ENCODE measurements at regions not wholly inside any gene's neighbourhood (a gene's known extent, or its start where the extent isn't known, plus 50 kb on each side); places are given as distances from the start of the nearest gene placed in this dataset.
"Not testable (repeated sequence)": the region's sequence is repeated elsewhere in the genome, so short reads cannot be mapped to it uniquely, and the experiment has no call there.

DNA sequence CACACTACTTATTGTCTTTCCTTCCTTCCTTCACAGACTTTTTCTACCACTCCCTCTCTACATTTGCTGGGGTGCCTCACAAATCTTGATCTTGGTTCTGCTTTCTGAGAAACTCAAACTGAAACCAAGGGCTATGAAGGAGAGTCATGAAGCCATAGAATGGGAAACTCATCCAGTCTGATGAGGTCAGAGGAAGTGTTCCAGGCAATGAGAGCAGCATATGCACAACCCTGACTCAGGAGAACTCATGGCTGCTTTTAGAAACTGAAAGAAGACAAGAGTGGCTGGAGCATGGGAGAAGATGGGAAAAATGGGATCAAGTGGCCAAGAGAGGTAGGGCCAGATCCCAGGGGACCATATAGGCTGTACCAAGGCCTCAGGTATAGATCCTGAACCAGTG, 130.0 kb upstream of the TOX3 start:
- H3K9ac ChIP-seq (ENCODE audit: low read length): no peak overlapping the region
- no peak overlapping the region for H3K4me3 ChIP-seq (ENCODE audit: low read length)
- H3F3A ChIP-seq (ENCODE audit: low read length, unreplicated experiment): no peaks in the 10 kb centered on the region
- H2AFZ ChIP-seq (ENCODE audit: low read length): no peak overlapping the region
- TF ChIP-seq, protein P1, sequence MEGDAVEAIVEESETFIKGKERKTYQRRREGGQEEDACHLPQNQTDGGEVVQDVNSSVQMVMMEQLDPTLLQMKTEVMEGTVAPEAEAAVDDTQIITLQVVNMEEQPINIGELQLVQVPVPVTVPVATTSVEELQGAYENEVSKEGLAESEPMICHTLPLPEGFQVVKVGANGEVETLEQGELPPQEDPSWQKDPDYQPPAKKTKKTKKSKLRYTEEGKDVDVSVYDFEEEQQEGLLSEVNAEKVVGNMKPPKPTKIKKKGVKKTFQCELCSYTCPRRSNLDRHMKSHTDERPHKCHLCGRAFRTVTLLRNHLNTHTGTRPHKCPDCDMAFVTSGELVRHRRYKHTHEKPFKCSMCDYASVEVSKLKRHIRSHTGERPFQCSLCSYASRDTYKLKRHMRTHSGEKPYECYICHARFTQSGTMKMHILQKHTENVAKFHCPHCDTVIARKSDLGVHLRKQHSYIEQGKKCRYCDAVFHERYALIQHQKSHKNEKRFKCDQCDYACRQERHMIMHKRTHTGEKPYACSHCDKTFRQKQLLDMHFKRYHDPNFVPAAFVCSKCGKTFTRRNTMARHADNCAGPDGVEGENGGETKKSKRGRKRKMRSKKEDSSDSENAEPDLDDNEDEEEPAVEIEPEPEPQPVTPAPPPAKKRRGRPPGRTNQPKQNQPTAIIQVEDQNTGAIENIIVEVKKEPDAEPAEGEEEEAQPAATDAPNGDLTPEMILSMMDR (conservative IDR thresholded peaks at IDR 0.05; ENCODE audit: low read depth, low read length): no peak
- TF ChIP-seq EZH2phosphoT487 (IDR thresholded peaks at IDR 0.05; ENCODE audit: borderline replicate concordance, low read length): no peak
- TF ChIP-seq EZH2 (IDR thresholded peaks at IDR 0.05; ENCODE audit: low read length, unreplicated experiment): no peak
- H3K9me3 ChIP-seq (ENCODE audit: low read length): 0 out of 2 replicates have a peak, but pooled peaks cover 3% of the 10 kb centered on the region
- intact Hi-C loops (cut with micrococcal nuclease): no loop called here
- ChIA-PET CTCF (no interaction called here), POLR2A (ENCODE audit: unreplicated experiment) (no interaction called here)
- no peak for ATAC-seq
- H3K4me2 ChIP-seq (ENCODE audit: low read length): no peak overlapping the region
- H3K9me2 ChIP-seq (replicated peaks; ENCODE audit: low read length): no peaks in the 10 kb centered on the region
- BruUV-seq (replicated peaks): no TSS peak
- no peaks in the 10 kb centered on the region for H4K20me1 ChIP-seq (ENCODE audit: low read length)
- no peaks in the 10 kb centered on the region for H3K36me3 ChIP-seq (ENCODE audit: low read depth, low read length)
- H3K4me1 ChIP-seq (ENCODE audit: insufficient read depth, low read length): no peaks in the 10 kb centered on the region
- H3K27me3 ChIP-seq (ENCODE audit: low read length): no peaks in the 10 kb centered on the region
- no peak for DNase-seq
- no peaks in the 10 kb centered on the region for H3K79me2 ChIP-seq (ENCODE audit: low read length)
- no peak overlapping the region for H3K27ac ChIP-seq (ENCODE audit: low read length)

DNA sequence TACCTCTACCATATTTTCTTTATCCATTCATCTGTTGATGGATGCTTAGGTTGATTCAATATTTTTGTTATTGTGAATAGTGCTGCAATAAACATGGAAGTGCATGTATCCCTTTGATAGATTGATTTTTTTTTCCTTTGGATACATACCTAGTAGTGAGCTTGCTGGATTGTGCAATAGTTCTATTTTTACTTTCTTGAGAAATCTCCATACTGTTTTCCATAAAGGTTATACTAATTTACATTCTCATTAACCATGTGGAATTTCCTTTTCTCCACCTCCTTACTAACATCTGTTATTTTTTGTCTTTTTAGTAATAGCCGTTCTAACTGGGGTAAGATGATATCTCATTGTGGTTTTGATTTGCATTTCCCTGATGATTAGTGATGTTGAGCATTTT, 124.6 kb upstream of the TOX3 start:
- no TSS peak for BruUV-seq (replicated peaks)
- Histone ChIP-seq H3K27me3 (ENCODE audit: low read length) (no peaks in the 10 kb centered on the region), H3K36me3 (ENCODE audit: low read depth, low read length) (no peaks in the 10 kb centered on the region), H3K9ac (ENCODE audit: low read length) (no peak overlapping the region), H3F3A (ENCODE audit: low read length, unreplicated experiment) (no peaks in the 10 kb centered on the region), H3K9me2 (replicated peaks; ENCODE audit: low read length) (no peaks in the 10 kb centered on the region), H3K4me1 (ENCODE audit: insufficient read depth, low read length) (no peaks in the 10 kb centered on the region), H3K4me2 (ENCODE audit: low read length) (no peak overlapping the region), H3K4me3 (ENCODE audit: low read length) (no peak overlapping the region), H3K79me2 (ENCODE audit: low read length) (no peaks in the 10 kb centered on the region), H2AFZ (ENCODE audit: low read length) (no peak overlapping the region), H3K27ac (ENCODE audit: low read length) (no peak overlapping the region), H3K9me3 (ENCODE audit: low read length) (0 out of 2 replicates have a peak, but pooled peaks cover 3% of the 10 kb centered on the region), H4K20me1 (ENCODE audit: low read length) (no peaks in the 10 kb centered on the region)
- DNase-seq (no peak), ATAC-seq (no peak)
- intact Hi-C loops (cut with micrococcal nuclease): no loop called here
- CTCF ChIA-PET: no interaction called here
- TF ChIP-seq, protein P1 (conservative IDR thresholded peaks at IDR 0.05; ENCODE audit: low read depth, low read length): no peak
- TF ChIP-seq EZH2 (IDR thresholded peaks at IDR 0.05; ENCODE audit: low read length, unreplicated experiment): no peak
- no peak for TF ChIP-seq EZH2phosphoT487 (IDR thresholded peaks at IDR 0.05; ENCODE audit: borderline replicate concordance, low read length)
- POLR2A ChIA-PET (ENCODE audit: unreplicated experiment): no interaction called here

DNA sequence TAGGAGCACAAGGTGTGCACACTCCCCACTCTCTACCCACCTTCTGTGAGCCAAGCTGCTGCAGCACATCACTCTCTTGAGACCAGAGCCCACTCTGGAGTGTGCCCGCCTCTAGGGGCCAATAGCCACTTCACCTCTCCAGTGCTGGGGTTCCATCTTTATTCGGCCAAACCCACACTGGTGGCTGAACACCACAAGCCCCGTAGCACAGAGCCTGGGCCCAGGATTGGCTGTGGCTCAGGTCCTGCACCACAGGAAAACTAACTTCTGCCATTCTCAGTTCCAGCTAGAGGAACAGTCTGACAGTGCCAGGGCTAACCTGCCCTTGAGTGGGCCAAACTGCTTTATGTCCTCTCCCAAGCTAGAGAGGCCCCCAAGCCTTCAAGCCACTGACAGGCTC, 111.0 kb upstream of the TOX3 start:
- TF ChIP-seq EZH2phosphoT487 (IDR thresholded peaks at IDR 0.05; ENCODE audit: borderline replicate concordance, low read length) (no peak), EZH2 (IDR thresholded peaks at IDR 0.05; ENCODE audit: low read length, unreplicated experiment) (no peak)
- TF ChIP-seq, protein P1 (conservative IDR thresholded peaks at IDR 0.05; ENCODE audit: low read depth, low read length): no peak
- H3F3A ChIP-seq (ENCODE audit: low read length, unreplicated experiment): no peaks in the 10 kb centered on the region
- DNase-seq: no peak
- no peaks in the 10 kb centered on the region for H3K9me3 ChIP-seq (ENCODE audit: low read length)
- H3K79me2 ChIP-seq (ENCODE audit: low read length): no peaks in the 10 kb centered on the region
- no peak for ATAC-seq
- intact Hi-C loops (cut with micrococcal nuclease): no loop called here
- POLR2A ChIA-PET (ENCODE audit: unreplicated experiment): no interaction called here
- H3K27ac ChIP-seq (ENCODE audit: low read length): no peak overlapping the region
- CTCF ChIA-PET: no interaction called here
- H4K20me1 ChIP-seq (ENCODE audit: low read length): no peaks in the 10 kb centered on the region
- no peaks in the 10 kb centered on the region for H3K27me3 ChIP-seq (ENCODE audit: low read length)
- H3K36me3 ChIP-seq (ENCODE audit: low read depth, low read length): no peaks in the 10 kb centered on the region
- H2AFZ ChIP-seq (ENCODE audit: low read length): no peak overlapping the region
- H3K4me2 ChIP-seq (ENCODE audit: low read length): no peak overlapping the region
- H3K4me3 ChIP-seq (ENCODE audit: low read length): no peak overlapping the region
- no peak overlapping the region for H3K9ac ChIP-seq (ENCODE audit: low read length)
- H3K9me2 ChIP-seq (replicated peaks; ENCODE audit: low read length): no peaks in the 10 kb centered on the region
- H3K4me1 ChIP-seq (ENCODE audit: insufficient read depth, low read length): no peaks in the 10 kb centered on the region
- BruUV-seq (replicated peaks): no TSS peak

DNA sequence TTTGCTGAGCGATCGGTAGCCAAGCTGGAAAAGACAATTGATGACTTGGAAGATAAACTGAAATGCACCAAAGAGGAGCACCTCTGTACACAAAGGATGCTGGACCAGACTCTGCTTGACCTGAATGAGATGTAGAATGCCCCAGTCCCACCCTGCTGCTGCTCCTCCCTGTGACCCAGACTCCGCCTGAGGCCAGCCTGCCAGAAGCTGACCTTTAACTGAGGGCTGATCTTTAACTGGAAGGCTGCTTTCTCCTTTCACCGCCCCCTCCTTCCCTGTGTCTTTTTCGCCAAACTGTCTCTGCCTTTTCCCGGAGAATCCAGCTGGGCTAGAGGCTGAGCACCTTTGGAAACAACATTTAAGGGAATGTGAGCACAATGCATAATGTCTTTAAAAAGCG, 109.0 kb upstream of the TOX3 start:
- H3K27me3 ChIP-seq (ENCODE audit: low read length); H3K9ac ChIP-seq (ENCODE audit: low read length); H4K20me1 ChIP-seq (ENCODE audit: low read length); H3K27ac ChIP-seq (ENCODE audit: low read length); CTCF ChIA-PET; intact Hi-C loops (cut with micrococcal nuclease); H3K36me3 ChIP-seq (ENCODE audit: low read depth, low read length); POLR2A ChIA-PET (ENCODE audit: unreplicated experiment); BruUV-seq (replicated peaks); H3K9me3 ChIP-seq (ENCODE audit: low read length); ATAC-seq; H3K4me1 ChIP-seq (ENCODE audit: insufficient read depth, low read length); H2AFZ ChIP-seq (ENCODE audit: low read length); H3K4me3 ChIP-seq (ENCODE audit: low read length); H3F3A ChIP-seq (ENCODE audit: low read length, unreplicated experiment); DNase-seq; H3K9me2 ChIP-seq (replicated peaks; ENCODE audit: low read length); H3K79me2 ChIP-seq (ENCODE audit: low read length); H3K4me2 ChIP-seq (ENCODE audit: low read length): not testable (repeated sequence)

DNA sequence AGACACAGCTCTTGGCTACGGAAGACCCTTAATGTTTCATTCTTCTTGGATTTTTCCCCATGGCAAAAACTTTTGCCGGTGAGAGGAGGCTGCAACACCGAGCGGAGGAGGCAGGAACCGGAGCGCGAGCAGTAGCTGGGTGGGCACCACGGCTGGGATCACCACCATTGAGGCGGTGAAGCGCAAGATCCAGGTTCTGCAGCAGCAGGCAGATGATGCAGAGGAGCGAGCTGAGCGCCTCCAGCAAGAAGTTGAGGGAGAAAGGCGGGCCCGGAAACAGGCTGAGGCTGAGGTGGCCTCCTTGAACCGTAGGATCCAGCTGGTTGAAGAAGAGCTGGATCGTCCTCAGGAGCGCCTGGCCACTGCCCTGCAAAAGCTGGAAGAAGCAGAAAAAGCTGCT, 108.2 kb upstream of the TOX3 start:
- H3K4me1 ChIP-seq (ENCODE audit: insufficient read depth, low read length); POLR2A ChIA-PET (ENCODE audit: unreplicated experiment); H3K36me3 ChIP-seq (ENCODE audit: low read depth, low read length); H3K4me3 ChIP-seq (ENCODE audit: low read length); H3K79me2 ChIP-seq (ENCODE audit: low read length); BruUV-seq (replicated peaks); ATAC-seq; DNase-seq; H3K9me3 ChIP-seq (ENCODE audit: low read length); H3F3A ChIP-seq (ENCODE audit: low read length, unreplicated experiment); intact Hi-C loops (cut with micrococcal nuclease); H3K27me3 ChIP-seq (ENCODE audit: low read length); H3K9me2 ChIP-seq (replicated peaks; ENCODE audit: low read length); H3K4me2 ChIP-seq (ENCODE audit: low read length); H4K20me1 ChIP-seq (ENCODE audit: low read length); H3K9ac ChIP-seq (ENCODE audit: low read length); H3K27ac ChIP-seq (ENCODE audit: low read length); CTCF ChIA-PET; H2AFZ ChIP-seq (ENCODE audit: low read length): not testable (repeated sequence)

All from PC-3 (cell line).